ENCODE measurements at regions not wholly inside any gene's neighbourhood (a gene's known extent, or its start where the extent isn't known, plus 50 kb on each side); places are given as distances from the start of the nearest gene placed in this dataset.

- TF ChIP-seq CEBPB (IDR thresholded peaks at IDR 0.05; ENCODE audit: low read depth): no peak
These were observed 154.1 kb downstream of the SNX18 start (continued) for GRCh38 chr5:54671681-54672080.

GRCh38 chr5:54671111-54671531 lies 153.6 kb downstream of the SNX18 start:
- no TSS peak for BruUV-seq (replicated peaks)
- ATAC-seq (no peak), DNase-seq (ENCODE audit: low read depth, low spot score) (no peak)

More at GRCh38 chr5:54671111-54671531, 153.6 kb downstream of the SNX18 start:
- ChIA-PET POLR2A (no interaction called here), CTCF (no interaction called here), RAD21 (ENCODE audit: low non-redundant PET in 1 of 2, low total read pairs in 2 of 2, uncharacterized antibody in 2 of 2, unreplicated experiment in 2 of 2) (no interaction called here)
- H3K9ac ChIP-seq (ENCODE audit: low read length): no peak overlapping the region
- H3K27me3 ChIP-seq (ENCODE audit: insufficient read depth, low read length): peaks cover 3% of the 10 kb centered on the region; the same call in 1 of the 2 replicates
- H4K20me1 ChIP-seq (ENCODE audit: insufficient read depth): no peaks in the 10 kb centered on the region
- H3K79me2 ChIP-seq (ENCODE audit: insufficient read depth, low read length): no peaks in the 10 kb centered on the region
- H3K27ac ChIP-seq (ENCODE audit: low read depth, low read length): no peak overlapping the region
- H3K4me2 ChIP-seq (ENCODE audit: low read length): no peak overlapping the region
- no peaks in the 10 kb centered on the region; a peak in 1 of 4 replicates for H3K9me3 ChIP-seq (ENCODE audit: control insufficient read depth in 1 of 2, insufficient read depth in 1 of 2, low read depth in 1 of 2, low read length in 2 of 2)
- TF ChIP-seq TCF7L2 (IDR thresholded peaks at IDR 0.05; ENCODE audit: borderline replicate concordance, extremely low read depth, insufficient read depth, insufficient read length) (no peak), ZBTB33 (IDR thresholded peaks at IDR 0.05; ENCODE audit: extremely low read depth, insufficient replicate concordance, low read length) (no peak), EZH2phosphoT487 (IDR thresholded peaks at IDR 0.05; ENCODE audit: borderline replicate concordance) (no peak), POLR2AphosphoS5 (IDR thresholded peaks at IDR 0.05; ENCODE audit: low read depth, low read length) (no peak), SP1 (IDR thresholded peaks at IDR 0.05; ENCODE audit: low read depth) (no peak), SRF (IDR thresholded peaks at IDR 0.05; ENCODE audit: low read depth) (no peak), CBX3 (IDR thresholded peaks at IDR 0.05; ENCODE audit: low read depth) (no peak), REST (IDR thresholded peaks at IDR 0.05; ENCODE audit: low read depth) (no peak), ZFX (IDR thresholded peaks at IDR 0.05) (no peak), ZNF274 (IDR thresholded peaks at IDR 0.05; ENCODE audit: low read depth, low read length) (no peak), CTCF (IDR thresholded peaks at IDR 0.05 in 2 of 3, conservative IDR thresholded peaks at IDR 0.05 in 1 of 3; ENCODE audit: borderline replicate concordance in 1 of 3, insufficient read depth in 1 of 3, low read depth in 2 of 3, low read length in 2 of 3) (no peak), ATF3 (IDR thresholded peaks at IDR 0.05) (no peak), FOSL1 (IDR thresholded peaks at IDR 0.05; ENCODE audit: low read depth) (no peak), YY1 (IDR thresholded peaks at IDR 0.05; ENCODE audit: extremely low read depth, insufficient replicate concordance, low read depth, low read length) (no peak), POLR2A (IDR thresholded peaks at IDR 0.05; ENCODE audit: borderline replicate concordance, extremely low read depth, insufficient read depth, insufficient read length) (no peak), JUND (IDR thresholded peaks at IDR 0.05) (no peak)
- no peaks in the 10 kb centered on the region for H3K4me1 ChIP-seq (ENCODE audit: control insufficient read depth in 1 of 2, insufficient read depth in 2 of 2, low read length in 2 of 2)
- H3K9me2 ChIP-seq (ENCODE audit: insufficient read depth): no peaks in the 10 kb centered on the region
- intact Hi-C loops (cut with micrococcal nuclease): no loop called here
- H3K36me3 ChIP-seq (ENCODE audit: control insufficient read depth in 1 of 2, insufficient read depth in 2 of 2, low read length in 2 of 2): no peaks in the 10 kb centered on the region
- no peak overlapping the region for H2AFZ ChIP-seq (ENCODE audit: low read depth, low read length, poor library complexity, severe bottlenecking)
- no peak overlapping the region for H3K4me3 ChIP-seq (replicated peaks in 1 of 2; ENCODE audit: low read depth in 1 of 2, low read length in 2 of 2)

Measured in HCT116 (cell line).